Neural cell (in vitro differentiated cells): ENCODE measurements at regions not wholly inside any gene's neighbourhood (a gene's known extent, or its start where the extent isn't known, plus 50 kb on each side); places are given as distances from the start of the nearest gene placed in this dataset.

ENCODE experiments used
- H2AFZ ChIP-seq: fragments of 200-600, 300-800 bp; sonication (generic), shearing (Covaris generic); 2 replicates; pipeline ENCODE4 v1.6.0; 2014; ENCODE audit warnings: low read depth, mild to moderate bottlenecking, antibody characterized with exemption, low read length, moderate library complexity
- H3F3A ChIP-seq: fragments of 200-600 bp; shearing (Covaris generic); 2 replicates; pipeline ENCODE4 v1.6.1; 2016; ENCODE audit warnings: mild to moderate bottlenecking, moderate library complexity, mixed read lengths, antibody characterized with exemption, low read length; ENCODE audit not compliant: insufficient read depth, poor library complexity, severe bottlenecking
- H3K27ac ChIP-seq: fragments of 200-600, 300-800 bp; sonication (generic), shearing (Covaris generic); 2 replicates; pipeline ENCODE4 v1.5.1; 2014; ENCODE audit warnings: mild to moderate bottlenecking, low read length, moderate library complexity
- H3K27me3 ChIP-seq: fragments of 300-800, 200-600 bp; sonication (generic), shearing (Covaris generic); 2 replicates; pipeline ENCODE4 v1.6.0; 2014; ENCODE audit warnings: mild to moderate bottlenecking, low read depth, low read length, moderate library complexity; ENCODE audit not compliant: insufficient read depth
- H3K36me3 ChIP-seq: fragments of 300-800, 200-600 bp; sonication (generic), shearing (Covaris generic); 2 replicates; pipeline ENCODE4 v1.5.1; 2014; ENCODE audit warnings: mild to moderate bottlenecking, antibody characterized with exemption, low read length, moderate library complexity; ENCODE audit not compliant: insufficient read depth
- H3K4me2 ChIP-seq: fragments of 300-800, 200-600 bp; sonication (generic), shearing (Covaris generic); 2 replicates; pipeline ENCODE4 v1.6.0; 2014; ENCODE audit warnings: mild to moderate bottlenecking, low read length
- H3K4me3 ChIP-seq: fragments of 300-800, 200-600 bp; sonication (generic), shearing (Covaris generic); 2 replicates; pipeline ENCODE4 v1.5.1; 2014; ENCODE audit warnings: mild to moderate bottlenecking, low read length, moderate library complexity
- H3K79me2 ChIP-seq: fragments of 200-600 bp; shearing (Covaris generic); replicated peaks from 2 replicates; pipeline ENCODE4 v1.6.0; 2014; ENCODE audit warnings: mild to moderate bottlenecking, low read length, moderate library complexity; ENCODE audit not compliant: insufficient read depth
- H3K9ac ChIP-seq: fragments of 300-800, 200-600 bp; sonication (generic), shearing (Covaris generic); 2 replicates; pipeline ENCODE4 v1.6.1; 2016; ENCODE audit warnings: mild to moderate bottlenecking, low read length, mixed read lengths
- H3K9me2 ChIP-seq: fragments of 200-600 bp; shearing (Covaris generic); 2 replicates; pipeline ENCODE4 v1.6.1; 2016; ENCODE audit warnings: mild to moderate bottlenecking, low read length, mixed read lengths; ENCODE audit not compliant: insufficient read depth
- H3K9me3 ChIP-seq: fragments of 200-600, 300-800 bp; sonication (generic), shearing (Covaris generic); 2 replicates; pipeline ENCODE4 v1.6.1; 2016; ENCODE audit warnings: mild to moderate bottlenecking, mixed run types, low read length, moderate library complexity, mixed read lengths
- H4K20me1 ChIP-seq: fragments of 200-600 bp; shearing (Covaris generic); 2 replicates; pipeline ENCODE4 v1.6.1; 2016; ENCODE audit warnings: mild to moderate bottlenecking, mixed run types; ENCODE audit not compliant: insufficient read depth
- CTCF ChIP-seq: fragments of 450-650 bp; IDR thresholded peaks from 2 replicates; pipeline ENCODE4 v1.5.1; 2014; ENCODE audit warnings: antibody characterized with exemption, mild to moderate bottlenecking, moderate library complexity; ENCODE audit not compliant: poor library complexity, severe bottlenecking
- EP300 ChIP-seq: fragments of 450-650 bp; conservative IDR thresholded peaks from 2 replicates; pipeline ENCODE4 v1.6.1; 2014; ENCODE audit warnings: antibody characterized with exemption, mild to moderate bottlenecking, moderate library complexity; ENCODE audit not compliant: poor library complexity, severe bottlenecking
- EZH2 ChIP-seq: fragments of 200-600, 300-800 bp; shearing (Covaris generic), sonication (generic); IDR thresholded peaks from 2 replicates; pipeline ENCODE4 v1.6.1; 2014; ENCODE audit warnings: antibody characterized with exemption, low read length, borderline replicate concordance, mild to moderate bottlenecking; ENCODE audit not compliant: insufficient read depth, poor library complexity, severe bottlenecking
- MXI1 ChIP-seq: fragments of 450-650 bp; conservative IDR thresholded peaks from 2 replicates; pipeline ENCODE4 v1.6.1; 2014; ENCODE audit warnings: antibody characterized with exemption, mild to moderate bottlenecking; ENCODE audit not compliant: poor library complexity, severe bottlenecking
- POLR2AphosphoS5 ChIP-seq: IDR thresholded peaks from 2 replicates; pipeline ENCODE4 v1.6.1; 2012
- RAD21 ChIP-seq: fragments of 450-650 bp; conservative IDR thresholded peaks from 2 replicates; pipeline ENCODE4 v1.6.1; 2014; ENCODE audit warnings: antibody characterized with exemption, mild to moderate bottlenecking, moderate library complexity
- REST ChIP-seq: IDR thresholded peaks from 2 replicates; pipeline ENCODE4 v1.6.1; 2012; ENCODE audit warnings: borderline replicate concordance
- SMC3 ChIP-seq: fragments of 450-650 bp; conservative IDR thresholded peaks from 2 replicates; pipeline ENCODE4 v1.6.1; 2014; ENCODE audit warnings: antibody characterized with exemption, mild to moderate bottlenecking, moderate library complexity; ENCODE audit not compliant: poor library complexity
- TAF1 ChIP-seq: IDR thresholded peaks from 2 replicates; pipeline ENCODE4 v1.6.1; 2012; ENCODE audit warnings: low read depth

GRCh38 chr9:2375114-2375513 is 246.5 kb upstream of the VLDLR start:
- Histone ChIP-seq H3K4me3 (no peak overlapping the region), H3K4me2 (no peak overlapping the region), H3K9me3 (no peaks in the 10 kb centered on the region), H3F3A (no peaks in the 10 kb centered on the region), H3K27me3 (no peaks in the 10 kb centered on the region), H3K27ac (no peak overlapping the region), H3K36me3 (no peaks in the 10 kb centered on the region), H3K9me2 (no peaks in the 10 kb centered on the region), H4K20me1 (no peaks in the 10 kb centered on the region), H3K9ac (no peak overlapping the region), H2AFZ (no peak overlapping the region), H3K79me2 (no peaks in the 10 kb centered on the region)
- TF ChIP-seq REST (no peak), EP300 (no peak)

GRCh38 chr9:2377117-2377516 is 244.5 kb upstream of the VLDLR start:
- Histone ChIP-seq H3K36me3 (no peaks in the 10 kb centered on the region), H3K27ac (no peak overlapping the region), H3K79me2 (no peaks in the 10 kb centered on the region), H3K9me2 (no peaks in the 10 kb centered on the region), H3F3A (no peaks in the 10 kb centered on the region), H3K9ac (no peak overlapping the region), H3K4me3 (no peak overlapping the region), H3K27me3 (no peaks in the 10 kb centered on the region), H4K20me1 (no peaks in the 10 kb centered on the region), H3K9me3 (no peaks in the 10 kb centered on the region), H3K4me2 (no peak overlapping the region), H2AFZ (no peak overlapping the region)
- TF ChIP-seq MXI1 (no peak), POLR2AphosphoS5 (no peak)

- H3K27me3 ChIP-seq = no peaks in the 10 kb centered on the region
- no peaks in the 10 kb centered on the region for H3F3A ChIP-seq
- no peaks in the 10 kb centered on the region for H3K9me3 ChIP-seq
- H3K9ac ChIP-seq = no peak overlapping the region
- H2AFZ ChIP-seq = no peak overlapping the region
- no peaks in the 10 kb centered on the region for H3K36me3 ChIP-seq
- no peaks in the 10 kb centered on the region for H3K9me2 ChIP-seq
- no peak overlapping the region for H3K27ac ChIP-seq
- no peak overlapping the region for H3K4me2 ChIP-seq
- H3K79me2 ChIP-seq = no peaks in the 10 kb centered on the region
- H4K20me1 ChIP-seq = no peaks in the 10 kb centered on the region
- TF ChIP-seq MXI1 (no peak), TAF1 (no peak), EZH2 (no peak), RAD21 (no peak), POLR2AphosphoS5 (no peak), SMC3 (no peak), CTCF (no peak), REST (no peak), EP300 (no peak)
- no peak overlapping the region for H3K4me3 ChIP-seq
Measured at GRCh38 chr9:2377834-2378233, 243.8 kb upstream of the VLDLR start.
